22Rv1 (cell line): ENCODE measurements at regions not wholly inside any gene's neighbourhood (a gene's known extent, or its start where the extent isn't known, plus 50 kb on each side); places are given as distances from the start of the nearest gene placed in this dataset.

ENCODE experiments used
- CTCF ChIP-seq: fragments of 450-650 bp; IDR thresholded peaks from 2 replicates; pipeline ENCODE4 v1.5.1; 2017; ENCODE audit warnings: mild to moderate bottlenecking
- ZFX ChIP-seq: fragments of 450-650 bp; IDR thresholded peaks from 2 replicates; pipeline ENCODE4 v1.6.1; 2017; ENCODE audit warnings: antibody characterized with exemption, borderline replicate concordance

- TF ChIP-seq CTCF (no peak), ZFX (no peak)
Observed at GRCh38 chr1:184228558-184228957, 158.3 kb upstream of the C1orf21 start.
